ENCODE measurements at regions not wholly inside any gene's neighbourhood (a gene's known extent, or its start where the extent isn't known, plus 50 kb on each side); places are given as distances from the start of the nearest gene placed in this dataset.
"Not testable (repeated sequence)": the region's sequence is repeated elsewhere in the genome, so short reads cannot be mapped to it uniquely, and the experiment has no call there.

DNA sequence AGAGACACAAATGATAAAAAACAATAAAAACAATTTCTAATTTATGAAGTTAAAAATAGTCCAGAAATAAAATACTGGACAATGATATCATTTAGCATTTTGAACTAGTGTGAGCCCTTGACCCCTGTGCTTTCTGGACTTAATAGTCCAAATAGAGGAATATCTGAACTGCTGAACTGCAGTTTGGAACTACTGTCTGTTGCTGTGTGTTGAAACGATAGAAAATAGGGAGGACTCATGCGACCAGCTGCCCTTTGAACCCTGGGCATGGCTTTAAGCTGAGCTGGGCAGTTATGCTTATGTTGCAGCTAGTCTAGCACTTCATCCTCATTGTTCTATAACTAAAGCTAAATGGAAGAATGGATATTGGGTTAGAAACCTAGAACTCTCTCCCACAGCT, 99.5 kb downstream of the FMR1NB start:
- no peak for DNase-seq (ENCODE audit: low read depth in 4 of 4, low spot score in 3 of 4)

GRCh38 chrX:148084611-148085010, 103.5 kb downstream of the FMR1NB start:
- DNase-seq (ENCODE audit: low read depth in 4 of 4, low spot score in 3 of 4), result no peak

- DNase-seq (ENCODE audit: low read depth in 4 of 4, low spot score in 3 of 4), result no peak
These were observed 139.0 kb downstream of the FMR1NB start for GRCh38 chrX:148120151-148120550.

DNA sequence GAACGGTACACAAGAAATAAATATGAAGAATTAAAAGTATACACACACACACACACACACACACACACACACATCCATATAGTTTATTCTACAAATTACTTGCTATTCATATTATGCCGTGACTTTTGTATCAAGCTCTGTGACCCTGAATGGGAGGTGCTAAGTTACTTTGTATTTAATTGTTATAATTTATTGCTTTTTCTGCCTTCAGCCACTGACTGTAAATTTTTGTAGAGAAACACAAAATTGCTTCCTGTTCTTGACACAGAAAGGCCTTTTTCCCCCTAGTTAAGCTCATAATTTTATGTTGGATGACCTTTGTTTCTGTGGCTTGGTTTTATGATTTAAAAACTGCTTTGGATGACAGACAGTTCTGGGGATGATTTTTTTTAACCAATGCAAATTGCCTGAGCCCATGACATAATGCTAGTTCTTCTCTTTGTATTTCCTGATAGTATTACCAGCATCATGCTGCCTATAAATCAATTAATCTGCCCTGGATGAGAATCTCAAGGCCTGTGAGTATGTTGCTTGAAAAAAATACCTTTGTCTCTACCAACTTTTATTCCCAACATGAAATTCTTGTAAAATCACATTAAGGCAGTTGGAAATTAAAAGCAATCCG, 140.0 kb downstream of the FMR1NB start:
- DNase-seq (ENCODE audit: low read depth in 4 of 4, low spot score in 3 of 4), result peak in 1 of 4 donors; percentile 3

DNA sequence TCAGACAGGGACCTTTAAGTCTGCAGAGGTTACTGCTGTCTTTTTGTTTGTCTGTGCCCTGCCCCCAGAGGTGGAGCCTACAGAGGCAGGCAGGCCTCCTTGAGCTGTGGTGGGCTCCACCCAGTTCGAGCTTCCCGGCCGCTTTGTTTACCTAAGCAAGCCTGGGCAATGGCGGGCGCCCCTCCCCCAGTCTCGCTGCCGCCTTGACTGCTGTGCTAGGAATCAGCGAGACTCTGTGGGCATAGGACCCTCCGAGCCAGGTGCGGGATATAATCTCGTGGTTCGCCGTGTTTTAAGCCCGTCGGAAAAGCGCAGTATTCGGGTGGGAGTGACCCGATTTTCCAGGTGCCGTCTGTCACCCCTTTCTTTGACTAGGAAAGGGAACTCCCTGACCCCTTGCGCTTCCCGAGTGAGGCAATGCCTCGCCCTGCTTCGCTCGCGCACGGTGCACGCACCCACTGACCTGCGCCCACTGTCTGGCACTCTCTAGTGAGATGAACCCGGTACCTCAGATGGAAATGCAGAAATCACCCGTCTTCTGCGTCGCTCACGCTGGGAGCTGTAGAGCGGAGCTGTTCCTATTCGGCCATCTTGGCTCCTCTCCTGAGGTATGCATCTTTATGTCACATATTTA, 147.9 kb downstream of the FMR1NB start:
- not testable (repeated sequence) for DNase-seq (ENCODE audit: low read depth in 4 of 4, low spot score in 3 of 4)

GRCh38 chrX:148133105-148133725, 152.1 kb downstream of the FMR1NB start:
- DNase-seq (ENCODE audit: low read depth in 4 of 4, low spot score in 3 of 4), result no peak

DNA sequence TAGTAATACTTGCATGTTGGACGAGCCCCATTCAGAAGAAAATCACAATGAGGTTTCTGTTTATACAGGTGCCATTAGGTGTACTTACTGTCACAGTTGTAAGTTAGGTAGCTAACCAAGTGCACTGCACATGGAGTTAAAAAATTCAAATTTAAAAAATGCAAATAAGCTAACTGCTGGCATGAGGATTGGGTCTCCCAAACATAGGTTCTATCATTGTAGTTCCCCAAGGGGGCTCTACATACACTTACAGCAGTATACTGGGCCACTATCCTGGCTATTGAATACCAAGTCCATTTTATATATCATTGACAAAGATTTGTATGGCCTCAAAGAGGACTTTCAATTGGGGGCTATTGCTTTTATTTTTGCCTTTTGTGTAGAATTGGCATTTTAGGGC, 153.4 kb downstream of the FMR1NB start:
- no peak for DNase-seq (ENCODE audit: low read depth in 4 of 4, low spot score in 3 of 4)

GRCh38 chrX:148135738-148136137, 154.6 kb downstream of the FMR1NB start:
- DNase-seq (ENCODE audit: low read depth in 4 of 4, low spot score in 3 of 4), result no peak

DNA sequence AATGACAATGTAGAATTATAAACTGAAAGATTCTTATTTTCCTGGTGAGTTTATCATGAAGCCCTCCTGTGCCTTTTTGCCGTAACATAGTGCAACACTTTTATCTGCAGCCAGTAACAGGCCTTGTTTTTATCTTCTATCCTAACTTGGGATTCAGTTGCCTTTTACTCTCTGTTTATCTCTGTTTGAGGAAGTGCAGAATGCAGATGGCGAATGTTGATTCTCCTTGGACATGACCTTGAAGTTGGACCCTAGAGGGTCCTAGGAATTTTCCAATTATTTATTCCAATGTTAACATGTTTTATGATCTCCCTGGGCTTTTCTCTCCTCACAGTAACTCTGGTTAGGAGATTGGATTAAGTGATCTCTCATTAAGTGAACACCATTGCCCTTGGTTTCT, 165.0 kb downstream of the FMR1NB start:
- no peak for DNase-seq (ENCODE audit: low read depth in 4 of 4, low spot score in 3 of 4)

DNA sequence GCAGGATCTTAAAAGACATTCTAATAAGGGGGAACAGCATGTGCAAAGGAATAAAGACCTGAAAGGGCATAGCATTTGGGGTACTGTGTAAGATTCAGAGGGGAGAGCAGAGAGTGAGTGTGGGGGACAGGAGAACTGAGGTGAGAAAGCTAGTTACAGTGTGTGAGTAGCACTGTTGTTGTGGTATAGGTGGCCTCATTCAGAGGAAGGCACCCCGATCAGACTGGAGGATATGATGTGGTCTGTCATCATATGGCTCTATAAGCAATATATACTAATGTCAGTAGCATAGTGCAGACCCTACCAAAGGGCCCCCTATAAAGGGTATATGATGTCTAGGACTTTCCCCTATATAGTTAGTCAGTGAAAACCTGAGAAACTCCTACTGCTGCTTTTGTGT, 175.8 kb downstream of the FMR1NB start:
- no peak for DNase-seq (ENCODE audit: low read depth in 4 of 4, low spot score in 3 of 4)

- DNase-seq (ENCODE audit: low read depth in 4 of 4, low spot score in 3 of 4), result no peak
These were observed 178.7 kb downstream of the FMR1NB start for GRCh38 chrX:148159796-148160195.

DNA sequence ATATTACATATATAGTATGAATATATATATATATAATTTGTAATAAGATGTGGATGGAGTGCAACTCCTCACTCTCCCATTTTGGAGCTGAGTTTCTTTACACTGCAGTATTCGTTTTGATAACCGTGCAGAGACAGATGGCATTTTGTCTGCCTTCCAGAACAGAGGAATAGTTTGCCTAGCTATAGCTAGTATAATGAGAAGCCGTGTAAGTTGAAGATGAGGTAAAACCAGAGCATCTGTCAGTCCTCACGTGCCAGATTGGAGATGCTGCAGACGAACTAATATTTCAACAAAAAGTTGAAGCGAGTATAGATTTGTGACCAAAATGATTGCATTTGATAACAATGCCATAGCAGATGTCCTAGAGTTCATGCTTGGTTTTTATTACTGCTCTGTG, 180.6 kb downstream of the FMR1NB start:
- DNase-seq (ENCODE audit: low read depth in 4 of 4, low spot score in 3 of 4), result no peak

- DNase-seq (ENCODE audit: low read depth in 4 of 4, low spot score in 3 of 4), result no peak
These were observed 204.5 kb downstream of the FMR1NB start for GRCh38 chrX:148185631-148186030.

DNA sequence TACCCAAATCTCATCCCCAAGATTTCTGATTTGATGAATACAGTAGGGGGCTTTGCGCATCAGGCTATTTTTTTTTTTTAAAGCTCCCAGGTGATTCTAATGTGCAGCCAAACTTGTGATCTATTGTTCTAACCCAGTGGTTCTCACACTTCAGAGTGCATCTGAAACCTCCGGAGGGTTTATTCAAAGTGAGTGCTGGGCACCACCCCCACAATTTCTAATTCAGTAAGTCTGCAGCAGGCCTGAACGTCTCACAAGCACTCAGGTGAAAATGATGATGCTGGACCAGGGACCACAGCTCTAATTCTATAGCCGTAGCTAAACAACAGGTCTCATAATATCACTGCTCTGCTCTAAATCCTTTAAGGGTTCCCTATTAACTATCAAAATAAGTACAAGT, 211.4 kb downstream of the FMR1NB start:
- no peak for DNase-seq (ENCODE audit: low read depth in 4 of 4, low spot score in 3 of 4)

DNA sequence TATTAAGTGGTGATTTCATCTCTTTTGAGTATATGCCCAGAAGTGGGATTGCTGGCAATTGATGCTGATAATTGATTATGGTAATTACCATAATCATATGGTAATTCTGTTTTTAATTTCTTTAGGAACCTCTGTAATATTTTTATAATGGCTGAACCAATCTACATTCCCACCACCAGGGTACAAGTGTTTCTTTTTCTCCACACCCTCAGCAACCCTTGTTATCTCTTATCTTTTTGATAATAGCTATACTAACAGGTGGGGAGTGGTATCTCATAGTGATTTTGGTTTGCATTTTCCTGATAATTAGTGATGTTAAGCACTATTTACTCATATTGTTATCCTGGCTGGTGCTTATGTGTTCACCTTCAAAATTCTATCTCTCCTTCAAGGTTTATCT, 212.6 kb downstream of the FMR1NB start:
- DNase-seq (ENCODE audit: low read depth in 4 of 4, low spot score in 3 of 4), result no peak

- DNase-seq (ENCODE audit: low read depth in 4 of 4, low spot score in 3 of 4), result no peak
These were observed 222.4 kb downstream of the FMR1NB start for GRCh38 chrX:148203531-148203930.

DNA sequence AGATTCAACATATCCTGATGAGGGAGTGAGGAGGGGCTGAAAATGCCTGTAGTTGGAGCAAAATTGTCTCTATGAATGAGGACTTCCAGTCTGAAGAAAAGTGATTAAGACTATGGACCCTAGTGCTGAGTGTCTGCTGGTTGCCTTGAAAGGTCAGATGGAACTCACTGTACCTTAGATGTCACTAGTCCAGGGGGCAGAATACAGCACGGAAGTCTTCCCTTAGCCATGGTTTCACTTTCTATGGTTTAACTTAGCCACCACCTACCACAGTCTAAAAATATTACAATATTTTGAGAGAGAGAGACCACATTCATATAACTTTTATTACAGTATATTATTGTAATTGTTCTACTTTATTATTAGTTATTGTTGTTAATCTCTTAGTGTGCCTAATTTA, 223.1 kb downstream of the FMR1NB start:
- no peak for DNase-seq (ENCODE audit: low read depth in 4 of 4, low spot score in 3 of 4)

DNA sequence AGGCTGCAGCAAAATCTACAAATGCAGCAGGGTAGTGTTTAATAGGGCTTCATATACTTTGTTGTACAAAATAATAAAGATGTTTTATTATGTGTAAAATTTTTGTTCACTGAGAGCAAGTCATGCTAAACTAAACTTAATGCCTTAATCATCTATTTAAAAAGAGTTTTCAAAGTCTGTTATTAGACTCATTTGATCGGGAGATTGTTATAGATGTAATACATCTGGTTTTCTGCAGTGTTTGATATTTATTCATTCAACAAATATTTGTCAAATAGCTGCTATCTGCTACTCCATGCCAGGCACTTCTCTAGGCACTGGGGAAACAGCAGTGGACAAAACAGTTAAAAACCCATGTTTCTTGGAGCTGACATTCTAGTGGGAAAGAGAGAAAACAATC, 233.6 kb downstream of the FMR1NB start:
- no peak for DNase-seq (ENCODE audit: low read depth in 4 of 4, low spot score in 3 of 4)

DNA sequence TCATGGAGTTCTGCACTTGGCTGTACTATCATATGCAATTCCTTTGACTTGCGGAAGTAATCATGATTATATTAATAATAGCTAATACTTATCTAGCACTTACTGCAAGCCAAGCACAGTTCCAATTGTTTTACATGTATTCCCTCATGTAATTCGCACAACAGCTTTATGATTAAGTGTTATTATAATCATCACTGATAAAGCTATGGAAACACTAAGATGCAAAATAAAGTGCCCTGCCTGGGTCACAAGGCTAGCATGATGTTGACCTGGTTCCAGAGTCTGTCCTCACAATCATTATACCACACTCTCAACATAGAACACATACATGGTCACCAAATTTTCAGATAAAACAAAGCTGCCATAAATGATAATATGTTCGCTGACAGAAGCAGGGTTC, 234.6 kb downstream of the FMR1NB start:
- no peak for DNase-seq (ENCODE audit: low read depth in 4 of 4, low spot score in 3 of 4)

- DNase-seq (ENCODE audit: low read depth in 4 of 4, low spot score in 3 of 4), result no peak
These were observed 242.2 kb downstream of the FMR1NB start for GRCh38 chrX:148223361-148223760.

DNA sequence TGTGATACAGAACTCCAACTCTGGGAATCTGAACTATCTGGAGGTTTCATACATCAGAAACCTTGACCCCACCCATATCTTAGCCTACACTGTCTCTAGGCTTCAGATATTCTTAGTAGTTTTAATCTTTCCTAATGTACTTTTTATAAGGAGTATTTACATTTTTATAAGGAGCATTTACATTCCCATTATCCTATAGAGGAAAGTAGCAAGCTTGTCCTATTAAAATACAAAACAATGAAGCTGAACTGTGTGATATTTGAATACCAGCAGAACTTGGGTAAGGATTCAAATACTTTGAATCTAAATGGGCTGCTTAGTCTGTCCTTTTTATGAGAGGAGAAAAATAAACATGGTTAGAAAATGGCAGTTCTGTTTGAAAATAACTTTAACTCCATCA, 247.4 kb downstream of the FMR1NB start:
- no peak for DNase-seq (ENCODE audit: low read depth in 4 of 4, low spot score in 3 of 4)

- no peak for DNase-seq (ENCODE audit: low read depth in 4 of 4, low spot score in 3 of 4)
These were observed 248.7 kb downstream of the FMR1NB start for GRCh38 chrX:148229801-148230303.

Data from right renal pelvis (tissue), 4 donors.